ENCODE measurements at regions not wholly inside any gene's neighbourhood (a gene's known extent, or its start where the extent isn't known, plus 50 kb on each side); places are given as distances from the start of the nearest gene placed in this dataset.

- TF ChIP-seq CTCF (IDR thresholded peaks at IDR 0.05; ENCODE audit: extremely low read depth in 1 of 2, insufficient read depth in 1 of 2, low read depth in 1 of 2, low read length in 2 of 2) = no peak
- TF ChIP-seq POLR2A (IDR thresholded peaks at IDR 0.05; ENCODE audit: low read depth, low read length) = no peak
- TF ChIP-seq POLR2AphosphoS5 (IDR thresholded peaks at IDR 0.05; ENCODE audit: insufficient read depth, low read depth, low read length) = no peak
- no peak for TF ChIP-seq MAX (IDR thresholded peaks at IDR 0.05; ENCODE audit: insufficient read depth, insufficient read length)
- no peak for TF ChIP-seq EZH2 (IDR thresholded peaks at IDR 0.05; ENCODE audit: borderline replicate concordance, low read depth, low read length, severe bottlenecking)
These were observed 405.9 kb upstream of the MIS18BP1 start for GRCh38 chr14:45658917-45659299.

Data from endothelial cell of umbilical vein (primary cell).